ENCODE measurements at regions not wholly inside any gene's neighbourhood (a gene's known extent, or its start where the extent isn't known, plus 50 kb on each side); places are given as distances from the start of the nearest gene placed in this dataset.

DNA sequence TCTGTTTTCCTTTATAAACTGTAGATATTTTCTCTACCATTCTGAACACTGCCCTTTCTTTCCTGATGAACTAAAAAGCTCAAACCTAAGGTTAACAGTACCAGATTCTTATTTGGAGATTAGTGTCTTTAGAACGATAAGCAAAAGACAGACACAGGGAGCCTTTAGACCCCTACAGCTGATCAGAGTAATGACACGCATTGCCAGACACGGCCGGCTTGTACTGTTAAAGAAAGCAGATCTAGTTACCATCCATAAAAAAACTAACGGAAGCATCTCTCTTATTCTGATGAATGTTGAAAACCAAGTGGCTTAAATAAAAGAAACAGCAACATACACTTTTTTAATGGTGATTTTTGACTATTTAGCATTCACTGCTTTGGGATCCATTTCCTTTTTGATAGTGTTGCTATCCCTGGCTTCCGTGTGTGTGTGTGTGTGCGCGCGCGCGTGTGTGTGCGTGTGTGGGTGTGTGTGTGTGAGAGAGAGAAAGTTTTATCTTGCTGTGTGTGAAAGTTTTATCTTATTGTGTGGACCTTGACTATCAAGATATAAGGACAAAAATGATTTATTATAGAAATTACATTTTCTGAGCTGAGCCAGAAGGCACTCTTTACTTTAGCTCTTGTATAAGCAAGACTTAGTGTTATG is 95.6 kb upstream of the SLC35B3 start:
- Histone ChIP-seq H3K27me3 (ENCODE audit: control insufficient read depth, insufficient read depth, low read length) (no peaks in the 10 kb centered on the region), H3K4me3 (ENCODE audit: insufficient read depth, low read depth, low read length) (no peak overlapping the region), H3K36me3 (replicated peaks; ENCODE audit: control insufficient read depth, insufficient read depth, low read length) (no peaks in the 10 kb centered on the region)
- no peak for DNase-seq

DNA sequence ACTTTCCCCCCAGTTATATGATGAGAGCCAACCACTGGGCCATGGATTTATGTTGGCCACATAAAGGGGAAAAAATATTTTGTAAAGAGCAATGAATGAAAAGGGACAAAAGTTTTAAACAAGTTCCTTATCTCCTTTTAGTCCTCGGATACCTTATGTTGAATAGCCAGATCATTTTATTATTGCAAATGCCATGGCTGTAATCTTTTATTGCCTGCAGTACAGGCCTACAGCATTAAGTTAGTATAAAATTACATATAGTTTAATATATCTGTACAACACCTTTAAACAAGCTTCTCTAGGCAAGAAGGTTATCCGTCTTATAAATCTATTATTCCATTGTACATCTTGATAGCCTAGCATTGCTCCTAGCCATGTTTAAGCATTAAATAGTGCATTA is 93.9 kb upstream of the SLC35B3 start:
- no peak for DNase-seq
- Histone ChIP-seq H3K27me3 (ENCODE audit: control insufficient read depth, insufficient read depth, low read length) (no peaks in the 10 kb centered on the region), H3K36me3 (replicated peaks; ENCODE audit: control insufficient read depth, insufficient read depth, low read length) (no peaks in the 10 kb centered on the region), H3K4me3 (ENCODE audit: insufficient read depth, low read depth, low read length) (no peak overlapping the region)

DNA sequence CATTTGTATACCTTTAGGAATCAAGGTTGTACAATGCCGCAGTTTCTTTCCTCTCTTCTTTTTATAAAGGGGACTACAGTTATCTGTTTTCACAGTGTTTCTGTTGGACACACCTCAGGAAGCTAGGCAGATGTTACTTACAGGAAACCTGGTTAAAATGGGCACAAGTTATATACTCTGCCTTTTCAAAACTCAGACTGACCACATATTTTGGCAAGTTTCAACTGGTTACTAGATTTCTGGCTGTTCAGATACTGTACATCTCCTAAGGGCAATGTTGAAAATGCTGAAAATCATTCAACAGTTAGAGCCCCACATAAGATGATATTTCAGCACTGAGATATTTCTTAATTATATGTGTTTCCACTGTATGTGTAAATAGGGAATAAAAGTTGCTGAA is 92.5 kb upstream of the SLC35B3 start:
- H3K4me3 ChIP-seq (ENCODE audit: insufficient read depth, low read depth, low read length), result no peak overlapping the region
- no peak for DNase-seq
- no peaks in the 10 kb centered on the region for H3K27me3 ChIP-seq (ENCODE audit: control insufficient read depth, insufficient read depth, low read length)
- no peaks in the 10 kb centered on the region for H3K36me3 ChIP-seq (replicated peaks; ENCODE audit: control insufficient read depth, insufficient read depth, low read length)

DNA sequence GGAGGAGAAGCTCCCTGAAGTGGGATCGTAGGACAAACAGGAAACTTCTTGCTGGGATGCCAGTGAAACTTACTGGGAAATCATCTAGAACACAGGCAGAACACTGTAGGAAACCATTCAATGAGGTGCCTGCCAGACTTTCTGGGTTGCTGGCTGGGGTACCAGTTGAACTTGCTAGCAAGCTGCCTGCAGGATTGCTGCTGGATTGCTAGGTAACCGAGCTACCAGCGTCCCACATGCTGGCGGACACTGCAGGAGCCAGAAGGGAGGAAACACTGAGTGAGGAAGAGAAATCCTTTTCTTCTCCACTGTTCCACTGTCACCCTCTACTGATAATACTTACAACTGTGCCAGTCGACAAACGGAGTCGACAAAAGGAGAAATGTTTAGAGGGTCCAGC is 91.3 kb upstream of the SLC35B3 start:
- H3K36me3 ChIP-seq (replicated peaks; ENCODE audit: control insufficient read depth, insufficient read depth, low read length), result no peaks in the 10 kb centered on the region
- DNase-seq, result peak; percentile 4
- H3K27me3 ChIP-seq (ENCODE audit: control insufficient read depth, insufficient read depth, low read length), result no peaks in the 10 kb centered on the region
- H3K4me3 ChIP-seq (ENCODE audit: insufficient read depth, low read depth, low read length), result no peak overlapping the region

DNA sequence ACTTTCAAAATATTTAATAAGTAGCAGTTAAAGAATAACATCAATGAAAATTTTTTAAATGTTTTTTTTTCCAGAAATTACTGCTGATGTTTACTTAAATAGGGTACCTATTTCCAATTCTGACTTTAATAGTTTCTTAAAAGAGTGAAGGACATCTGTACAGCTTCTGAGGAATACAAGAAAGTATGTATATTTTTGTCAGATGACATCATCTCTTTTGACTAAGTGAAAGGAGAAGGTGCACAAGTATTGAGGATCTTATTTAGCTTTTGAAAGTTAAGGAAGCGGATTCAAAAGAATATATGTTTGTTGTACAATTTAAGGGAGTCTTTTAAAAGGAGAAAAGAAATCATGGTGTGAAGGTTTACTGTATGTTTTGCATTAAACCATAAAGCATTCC is 90.0 kb upstream of the SLC35B3 start:
- no peaks in the 10 kb centered on the region for H3K36me3 ChIP-seq (replicated peaks; ENCODE audit: control insufficient read depth, insufficient read depth, low read length)
- no peaks in the 10 kb centered on the region for H3K27me3 ChIP-seq (ENCODE audit: control insufficient read depth, insufficient read depth, low read length)
- DNase-seq, result no peak
- H3K4me3 ChIP-seq (ENCODE audit: insufficient read depth, low read depth, low read length), result no peak overlapping the region

DNA sequence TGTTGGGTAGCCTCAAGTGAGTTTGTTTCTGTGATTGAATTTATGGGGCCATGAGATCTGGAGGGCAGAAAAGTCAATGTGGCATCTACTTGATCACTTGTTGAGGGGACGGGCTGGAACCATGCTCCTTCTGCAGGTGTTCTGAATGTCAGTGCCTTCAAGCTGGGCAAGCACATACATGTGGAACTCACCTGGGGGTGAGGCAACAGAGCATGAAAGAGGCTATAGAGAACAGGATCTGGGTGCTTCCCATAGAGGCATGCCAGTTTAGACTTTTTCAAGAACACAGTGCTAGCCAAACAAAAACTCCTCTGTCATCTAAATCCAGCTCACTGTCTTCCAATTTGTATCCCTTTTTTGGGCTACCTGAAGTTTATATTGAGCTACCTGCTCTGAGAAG is 77.8 kb upstream of the SLC35B3 start:
- H3K36me3 ChIP-seq (replicated peaks; ENCODE audit: control insufficient read depth, insufficient read depth, low read length), result no peaks in the 10 kb centered on the region
- H3K4me3 ChIP-seq (ENCODE audit: insufficient read depth, low read depth, low read length), result no peak overlapping the region
- no peak for DNase-seq
- H3K27me3 ChIP-seq (ENCODE audit: control insufficient read depth, insufficient read depth, low read length), result no peaks in the 10 kb centered on the region

DNA sequence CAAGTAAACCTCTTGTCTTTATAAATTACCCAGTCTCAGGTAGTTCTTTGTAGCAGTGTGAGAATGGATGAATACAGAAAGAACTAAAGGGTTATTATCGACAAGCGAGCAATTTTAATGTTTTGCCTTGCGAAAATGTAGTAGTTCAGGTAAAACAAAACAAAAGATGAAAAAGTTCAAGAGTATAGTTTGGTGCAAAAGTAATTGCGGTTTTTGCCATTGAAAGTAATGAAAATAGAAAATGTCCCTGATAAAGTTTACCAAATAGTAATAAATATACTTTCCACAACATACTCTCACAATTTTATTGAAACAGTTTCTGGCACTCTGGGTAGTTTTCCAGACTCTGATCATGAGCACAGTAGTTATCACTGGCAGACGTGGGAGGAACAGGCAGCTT is 71.9 kb upstream of the SLC35B3 start:
- Histone ChIP-seq H3K36me3 (replicated peaks; ENCODE audit: control insufficient read depth, insufficient read depth, low read length) (no peaks in the 10 kb centered on the region), H3K4me3 (ENCODE audit: insufficient read depth, low read depth, low read length) (no peak overlapping the region), H3K27me3 (ENCODE audit: control insufficient read depth, insufficient read depth, low read length) (no peaks in the 10 kb centered on the region)
- DNase-seq, result no peak

DNA sequence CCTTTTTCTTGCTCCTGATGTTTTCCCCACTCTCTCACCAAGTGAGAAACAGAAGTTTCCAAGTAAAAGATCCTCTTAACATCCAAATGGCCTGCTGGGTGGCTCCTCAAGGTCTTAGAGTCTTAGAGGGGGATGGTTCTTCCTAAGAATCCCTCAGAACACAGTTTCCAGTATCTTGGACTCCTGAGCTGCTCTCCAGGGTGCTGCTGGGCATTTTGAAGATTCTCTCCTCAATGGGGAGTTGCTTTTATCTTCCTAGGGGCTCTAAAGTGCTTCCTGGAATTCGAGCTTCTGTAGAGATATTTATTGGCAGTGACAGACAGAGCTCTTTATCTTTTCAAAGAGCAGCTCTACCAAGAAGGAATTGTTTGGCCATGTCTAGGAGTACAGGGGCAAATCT is 70.8 kb upstream of the SLC35B3 start:
- no peaks in the 10 kb centered on the region for H3K36me3 ChIP-seq (replicated peaks; ENCODE audit: control insufficient read depth, insufficient read depth, low read length)
- peak; percentile 1 for DNase-seq
- no peak overlapping the region for H3K4me3 ChIP-seq (ENCODE audit: insufficient read depth, low read depth, low read length)
- H3K27me3 ChIP-seq (ENCODE audit: control insufficient read depth, insufficient read depth, low read length), result no peaks in the 10 kb centered on the region

DNA sequence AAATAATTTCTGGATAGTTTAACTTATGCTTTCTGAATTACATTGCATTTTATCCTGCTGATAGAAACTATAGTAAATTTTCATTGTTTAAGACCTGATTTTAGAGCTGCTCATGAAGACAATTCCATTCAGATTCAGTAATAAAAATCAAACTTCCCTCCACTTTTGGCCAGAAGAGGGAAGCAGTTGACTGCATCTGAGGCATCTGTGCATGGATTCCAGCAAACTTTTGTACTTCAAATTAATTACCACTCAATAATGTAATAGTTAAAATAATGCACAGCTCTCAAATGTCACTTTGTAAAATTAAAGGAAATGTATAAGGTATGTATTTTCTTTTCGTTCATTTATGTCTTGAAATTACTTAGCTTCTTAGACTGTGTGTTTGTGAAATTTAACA is 64.2 kb upstream of the SLC35B3 start:
- no peak overlapping the region for H3K4me3 ChIP-seq (ENCODE audit: insufficient read depth, low read depth, low read length)
- H3K36me3 ChIP-seq (replicated peaks; ENCODE audit: control insufficient read depth, insufficient read depth, low read length), result no peaks in the 10 kb centered on the region
- H3K27me3 ChIP-seq (ENCODE audit: control insufficient read depth, insufficient read depth, low read length), result no peaks in the 10 kb centered on the region
- peak; percentile 0 for DNase-seq

DNA sequence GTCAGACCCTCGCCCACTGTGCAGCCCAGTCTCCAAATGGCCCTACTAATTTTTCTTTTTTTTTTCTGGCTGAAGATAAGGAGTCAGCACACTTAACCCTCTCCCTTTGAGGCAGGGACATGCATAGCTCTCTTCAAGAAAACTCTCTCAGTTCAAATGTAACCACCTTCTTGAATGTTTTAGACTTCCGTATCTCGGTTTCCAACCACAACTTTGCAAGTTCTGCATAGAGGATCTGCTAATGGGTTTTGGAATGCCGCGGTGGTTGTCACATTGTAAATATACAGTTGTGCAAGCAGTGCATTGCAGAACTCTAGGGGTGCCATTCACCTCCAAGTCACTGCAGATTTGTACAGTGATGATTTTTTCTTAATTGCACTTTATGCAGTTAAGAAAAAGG is 59.4 kb upstream of the SLC35B3 start:
- DNase-seq, result no peak
- Histone ChIP-seq H3K4me3 (ENCODE audit: insufficient read depth, low read depth, low read length) (no peak overlapping the region), H3K27me3 (ENCODE audit: control insufficient read depth, insufficient read depth, low read length) (no peaks in the 10 kb centered on the region), H3K36me3 (replicated peaks; ENCODE audit: control insufficient read depth, insufficient read depth, low read length) (no peaks in the 10 kb centered on the region)

DNA sequence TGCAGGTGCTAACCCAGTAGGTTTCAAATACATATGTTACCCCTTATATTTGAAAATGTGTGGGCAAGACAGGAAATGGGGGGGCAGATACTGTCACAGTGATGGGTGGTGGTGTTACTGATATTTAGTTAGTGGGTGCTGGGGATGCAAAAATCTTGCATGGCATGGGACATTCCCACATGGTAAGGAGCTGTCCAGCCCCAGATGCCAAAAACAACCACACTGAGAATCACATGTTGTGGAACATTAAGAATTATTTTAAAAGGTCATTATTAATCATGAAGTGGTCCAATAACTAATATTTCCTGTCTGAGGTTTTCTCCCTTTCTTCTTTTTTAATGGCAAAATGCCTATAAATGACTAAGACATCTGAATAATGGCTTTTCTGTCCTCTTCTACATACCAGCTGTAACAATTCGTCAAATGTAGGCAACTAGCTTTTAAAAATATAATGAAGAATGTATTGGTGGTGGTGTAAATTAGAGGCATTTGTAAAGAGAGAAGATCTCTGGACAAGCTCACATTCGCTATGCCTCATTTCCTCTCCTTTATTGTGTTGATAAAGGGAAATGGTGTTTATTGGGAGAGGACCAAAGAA is 57.3 kb upstream of the SLC35B3 start:
- DNase-seq, result no peak
- Histone ChIP-seq H3K4me3 (ENCODE audit: insufficient read depth, low read depth, low read length) (no peak overlapping the region), H3K36me3 (replicated peaks; ENCODE audit: control insufficient read depth, insufficient read depth, low read length) (no peaks in the 10 kb centered on the region), H3K27me3 (ENCODE audit: control insufficient read depth, insufficient read depth, low read length) (no peaks in the 10 kb centered on the region)

All from H7 (cell line).